Endothelial cell of umbilical vein (primary cell): ENCODE measurements at regions not wholly inside any gene's neighbourhood (a gene's known extent, or its start where the extent isn't known, plus 50 kb on each side); places are given as distances from the start of the nearest gene placed in this dataset.
"Not testable (repeated sequence)": the region's sequence is repeated elsewhere in the genome, so short reads cannot be mapped to it uniquely, and the experiment has no call there.

ENCODE experiments used
- BruUV-seq: library from RNA; stranded (reverse); fragments of 400-500 nt; replicated peaks from 2 replicates; lab custom pipeline; 2021; lab: Mats Ljungman, UMichigan
- CTCF ChIA-PET: fragments of 300-600, 350-600 bp; sonication (Branson Sonifier 250); formaldehyde crosslinking; loops from one replicate; lab custom pipeline; 2021; ENCODE audit warnings: antibody characterized with exemption, inconsistent platforms; lab: Charles Lee
- POLR2A ChIA-PET: fragments of 300-600, 350-600 bp; sonication (Branson Sonifier 250); formaldehyde crosslinking; loops from one replicate; lab custom pipeline; 2021; ENCODE audit warnings: antibody characterized with exemption, inconsistent platforms; lab: Charles Lee
- DNase-seq: peaks from one replicate; pipeline ENCODE4 v3.0.0-alpha.2; 2011; ENCODE audit warnings: low read depth, low spot score
- FAIRE-seq: peaks from 2 replicates; lab custom pipeline; 2011; peaks lifted over from hg19 to GRCh38; lab: Jason Lieb, UNC
- H2AFZ ChIP-seq: 2 replicates; pipeline ENCODE4 v1.6.0; 2012; ENCODE audit warnings: low read depth, low read length, control low read depth, inconsistent platforms
- H3K27ac ChIP-seq: 2 replicates; pipeline ENCODE4 v1.5.1; 2011; ENCODE audit warnings: low read depth, mild to moderate bottlenecking, control low read depth, low read length, moderate library complexity; ENCODE audit not compliant: insufficient read depth
- H3K27me3 ChIP-seq, 2 experiments: 2 replicates each; pipeline versions ENCODE4 v1.6.0 to v1.6.1; 2011; ENCODE audit warnings: low read length in 2 of 2, mixed read lengths in 1 of 2; ENCODE audit not compliant: control insufficient read depth in 2 of 2, insufficient read depth in 2 of 2
- H3K36me3 ChIP-seq, 2 experiments: 2 replicates in 1 of 2; 3 replicates in 1 of 2; pipeline ENCODE4 v1.5.1; 2011; ENCODE audit warnings: low read length in 2 of 2, mild to moderate bottlenecking in 1 of 2, moderate library complexity in 1 of 2; ENCODE audit not compliant: control insufficient read depth in 2 of 2, insufficient read depth in 2 of 2; ENCODE audit errors: extremely low read depth in 1 of 2
- H3K4me1 ChIP-seq: 3 replicates; pipeline ENCODE4 v1.5.1; 2011; ENCODE audit warnings: mild to moderate bottlenecking, low read length; ENCODE audit not compliant: control insufficient read depth, insufficient read depth; ENCODE audit errors: extremely low read depth
- H3K4me2 ChIP-seq: 2 replicates; pipeline ENCODE4 v1.6.1; 2011; ENCODE audit warnings: low read length, control low read depth, mixed read lengths; ENCODE audit not compliant: insufficient read depth
- H3K4me3 ChIP-seq, 3 experiments: fragments of 200-600 bp in 1 of 3; sonication (generic), shearing (Covaris generic) in 1 of 3; replicated peaks in 1 of 3; 2 replicates each; pipeline ENCODE4 v1.5.1; 2011 to 2016; ENCODE audit warnings: control low read depth in 3 of 3, low read length in 3 of 3, mild to moderate bottlenecking in 2 of 3, inconsistent platforms in 1 of 3, low read depth in 1 of 3, moderate library complexity in 1 of 3; ENCODE audit not compliant: insufficient read depth in 1 of 3
- H3K79me2 ChIP-seq: 2 replicates; pipeline ENCODE4 v1.6.0; 2012; ENCODE audit warnings: low read length, inconsistent platforms; ENCODE audit not compliant: control insufficient read depth, insufficient read depth
- H3K9ac ChIP-seq: replicated peaks from 2 replicates; pipeline ENCODE3; 2011; ENCODE audit warnings: low read length, control low read depth; ENCODE audit not compliant: insufficient read depth; ENCODE audit errors: extremely low read depth
- H3K9me1 ChIP-seq: replicated peaks from 3 replicates; pipeline ENCODE4 v1.6.0; 2011; ENCODE audit warnings: mild to moderate bottlenecking, low read length; ENCODE audit not compliant: control insufficient read depth, insufficient read depth; ENCODE audit errors: extremely low read depth
- H3K9me3 ChIP-seq: replicated peaks from 2 replicates; pipeline ENCODE4 v1.5.1; 2012; ENCODE audit warnings: low read length, inconsistent platforms; ENCODE audit not compliant: control insufficient read depth, insufficient read depth
- H4K20me1 ChIP-seq: replicated peaks from 2 replicates; pipeline ENCODE3; 2011; ENCODE audit warnings: mild to moderate bottlenecking, low read length; ENCODE audit not compliant: control insufficient read depth, insufficient read depth; ENCODE audit errors: extremely low read depth
- EZH2 ChIP-seq: IDR thresholded peaks from 2 replicates; pipeline ENCODE4 v1.6.1; 2012; ENCODE audit warnings: borderline replicate concordance, low read depth, mild to moderate bottlenecking, moderate library complexity, low read length, inconsistent platforms; ENCODE audit not compliant: severe bottlenecking
- FOS ChIP-seq: IDR thresholded peaks from 2 replicates; pipeline ENCODE4 v1.6.1; 2011; ENCODE audit warnings: mild to moderate bottlenecking, low read length, moderate library complexity, borderline replicate concordance; ENCODE audit not compliant: insufficient read depth
- GATA2 ChIP-seq: IDR thresholded peaks from 2 replicates; pipeline ENCODE4 v1.7.0; 2011; ENCODE audit warnings: low read depth, mild to moderate bottlenecking, moderate library complexity, mixed read lengths, low read length; ENCODE audit not compliant: insufficient read length, insufficient read depth
- JUN ChIP-seq: IDR thresholded peaks from 2 replicates; pipeline ENCODE4 v1.6.1; 2011; ENCODE audit warnings: borderline replicate concordance, low read depth; ENCODE audit not compliant: insufficient read length, insufficient read depth
- MYC ChIP-seq: IDR thresholded peaks from one replicate; pipeline ENCODE4 v1.6.1; 2011; ENCODE audit warnings: mild to moderate bottlenecking, low read depth, low read length
- POLR2A ChIP-seq: IDR thresholded peaks from 2 replicates; pipeline ENCODE4 v1.6.1; 2012; ENCODE audit warnings: low read depth, mild to moderate bottlenecking, control low read depth, low read length
- POLR2AphosphoS5 ChIP-seq: IDR thresholded peaks from 2 replicates; pipeline ENCODE4 v1.6.1; 2012; ENCODE audit warnings: low read depth, mild to moderate bottlenecking, control low read depth, low read length, moderate library complexity; ENCODE audit not compliant: insufficient read depth
- dilution Hi-C: fragments of 300-500 bp; cut with MboI; formaldehyde crosslinking; loops from one replicate; pipeline ENCODE4 v1.15.0; 2019; ENCODE audit warnings: low sequenced_read_pairs; ENCODE audit not compliant: extremely low pct_ligation_motif_present
- intact Hi-C: fragments of 100-400 bp; cut with micrococcal nuclease; formaldehyde crosslinking; loops from one replicate; pipeline ENCODE4 v1.10.0; 2022
- TF ChIP-seq, protein P1 (sequence below): IDR thresholded peaks from 2 replicates; pipeline ENCODE4 v1.6.1; 2011; ENCODE audit not compliant: insufficient read depth, insufficient read length
- TF ChIP-seq, protein P2 (sequence below), 2 donors: IDR thresholded peaks; 1 replicate in 1 of 2; 2 replicates in 1 of 2; pipeline ENCODE4 v1.5.1; 2011; ENCODE audit warnings: low read length in 2 of 2, mild to moderate bottlenecking in 2 of 2, moderate library complexity in 2 of 2, control low read depth in 1 of 2, inconsistent platforms in 1 of 2, low read depth in 1 of 2; ENCODE audit not compliant: insufficient read depth in 1 of 2; ENCODE audit errors: extremely low read depth in 1 of 2

DNA sequence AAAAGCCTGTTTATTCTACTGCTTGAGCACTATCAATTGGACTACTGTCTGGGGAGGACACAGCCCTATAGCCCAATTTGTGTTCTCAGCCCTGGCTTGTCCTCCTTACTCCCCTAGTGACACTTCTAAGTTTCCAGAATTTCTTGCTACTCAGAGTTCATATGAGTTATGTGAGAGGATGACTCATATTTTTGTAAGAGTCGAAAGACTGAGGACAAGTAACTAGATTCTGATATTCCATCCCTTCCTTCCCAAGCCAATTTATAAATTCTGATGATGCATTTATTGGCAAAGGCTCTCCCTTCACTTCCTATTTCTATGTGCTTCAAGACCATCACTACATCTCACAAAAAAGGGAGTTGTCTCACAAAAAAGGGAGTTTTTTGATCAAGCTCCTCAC, 422.2 kb upstream of the DEPDC1 start:
- Histone ChIP-seq H3K27me3 (no peaks in the 10 kb centered on the region), H3K36me3 (no peaks in the 10 kb centered on the region), H3K27ac (no peak overlapping the region), H2AFZ (no peak overlapping the region), H3K4me3 (no peak overlapping the region), H3K9me3 (no peaks in the 10 kb centered on the region), H3K9ac (no peak overlapping the region), H3K9me1 (no peaks in the 10 kb centered on the region), H4K20me1 (no peaks in the 10 kb centered on the region), H3K79me2 (no peaks in the 10 kb centered on the region), H3K4me2 (no peak overlapping the region), H3K4me1 (no peaks in the 10 kb centered on the region)
- BruUV-seq: no TSS peak
- FAIRE-seq: no peak
- no peak for DNase-seq
- ChIA-PET POLR2A (no interaction called here), CTCF (no interaction called here)
- TF ChIP-seq, protein P1, sequence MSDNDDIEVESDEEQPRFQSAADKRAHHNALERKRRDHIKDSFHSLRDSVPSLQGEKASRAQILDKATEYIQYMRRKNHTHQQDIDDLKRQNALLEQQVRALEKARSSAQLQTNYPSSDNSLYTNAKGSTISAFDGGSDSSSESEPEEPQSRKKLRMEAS: no peak
- TF ChIP-seq MYC (no peak), EZH2 (no peak), POLR2A (no peak), JUN (no peak), FOS (no peak), POLR2AphosphoS5 (no peak), GATA2 (no peak)
- TF ChIP-seq, protein P2, sequence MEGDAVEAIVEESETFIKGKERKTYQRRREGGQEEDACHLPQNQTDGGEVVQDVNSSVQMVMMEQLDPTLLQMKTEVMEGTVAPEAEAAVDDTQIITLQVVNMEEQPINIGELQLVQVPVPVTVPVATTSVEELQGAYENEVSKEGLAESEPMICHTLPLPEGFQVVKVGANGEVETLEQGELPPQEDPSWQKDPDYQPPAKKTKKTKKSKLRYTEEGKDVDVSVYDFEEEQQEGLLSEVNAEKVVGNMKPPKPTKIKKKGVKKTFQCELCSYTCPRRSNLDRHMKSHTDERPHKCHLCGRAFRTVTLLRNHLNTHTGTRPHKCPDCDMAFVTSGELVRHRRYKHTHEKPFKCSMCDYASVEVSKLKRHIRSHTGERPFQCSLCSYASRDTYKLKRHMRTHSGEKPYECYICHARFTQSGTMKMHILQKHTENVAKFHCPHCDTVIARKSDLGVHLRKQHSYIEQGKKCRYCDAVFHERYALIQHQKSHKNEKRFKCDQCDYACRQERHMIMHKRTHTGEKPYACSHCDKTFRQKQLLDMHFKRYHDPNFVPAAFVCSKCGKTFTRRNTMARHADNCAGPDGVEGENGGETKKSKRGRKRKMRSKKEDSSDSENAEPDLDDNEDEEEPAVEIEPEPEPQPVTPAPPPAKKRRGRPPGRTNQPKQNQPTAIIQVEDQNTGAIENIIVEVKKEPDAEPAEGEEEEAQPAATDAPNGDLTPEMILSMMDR (IDR thresholded peaks at IDR 0.05; ENCODE audit: extremely low read depth in 1 of 2, insufficient read depth in 1 of 2, low read depth in 1 of 2, low read length in 2 of 2): no peak
- dilution Hi-C loops: no loop called here
- intact Hi-C loops: no loop called here

DNA sequence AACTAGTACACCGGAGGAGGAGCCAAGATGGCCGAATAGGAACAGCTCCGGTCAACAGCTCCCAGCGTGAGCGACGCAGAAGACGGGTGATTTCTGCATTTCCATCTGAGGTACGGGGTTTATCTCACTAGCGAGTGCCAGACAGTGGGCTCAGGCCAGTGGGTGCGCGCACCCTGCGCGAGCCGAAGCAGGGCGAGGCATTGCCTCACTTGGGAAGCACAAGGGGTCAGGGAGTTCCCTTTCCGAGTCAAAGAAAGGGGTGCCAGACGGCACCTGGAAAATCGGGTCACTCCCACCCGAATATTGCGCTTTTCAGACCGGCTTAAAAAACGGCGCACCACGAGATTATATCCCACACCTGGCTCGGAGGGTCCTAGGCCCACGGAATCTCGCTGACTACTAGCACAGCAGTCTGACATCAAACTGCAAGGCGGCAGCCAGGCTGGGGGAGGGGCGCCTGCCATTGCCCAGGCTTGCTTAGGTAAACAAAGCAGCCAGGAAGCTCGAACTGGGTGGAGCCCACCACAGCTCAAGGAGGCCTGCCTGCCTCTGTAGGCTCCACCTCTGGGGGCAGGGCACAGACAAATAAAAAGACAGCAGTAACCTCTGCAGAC, 426.7 kb upstream of the DEPDC1 start:
- H3K9ac ChIP-seq, POLR2A ChIA-PET, H3K9me1 ChIP-seq, H3K4me1 ChIP-seq, DNase-seq, BruUV-seq, H3K36me3 ChIP-seq, H2AFZ ChIP-seq, H3K4me2 ChIP-seq, intact Hi-C loops, H3K4me3 ChIP-seq, CTCF ChIA-PET, H3K9me3 ChIP-seq, H4K20me1 ChIP-seq, dilution Hi-C loops, H3K27me3 ChIP-seq, H3K79me2 ChIP-seq, H3K27ac ChIP-seq, FAIRE-seq: not testable (repeated sequence)
